ENCODE measurements at regions not wholly inside any gene's neighbourhood (a gene's known extent, or its start where the extent isn't known, plus 50 kb on each side); places are given as distances from the start of the nearest gene placed in this dataset.
"Not testable (repeated sequence)": the region's sequence is repeated elsewhere in the genome, so short reads cannot be mapped to it uniquely, and the experiment has no call there.

DNA sequence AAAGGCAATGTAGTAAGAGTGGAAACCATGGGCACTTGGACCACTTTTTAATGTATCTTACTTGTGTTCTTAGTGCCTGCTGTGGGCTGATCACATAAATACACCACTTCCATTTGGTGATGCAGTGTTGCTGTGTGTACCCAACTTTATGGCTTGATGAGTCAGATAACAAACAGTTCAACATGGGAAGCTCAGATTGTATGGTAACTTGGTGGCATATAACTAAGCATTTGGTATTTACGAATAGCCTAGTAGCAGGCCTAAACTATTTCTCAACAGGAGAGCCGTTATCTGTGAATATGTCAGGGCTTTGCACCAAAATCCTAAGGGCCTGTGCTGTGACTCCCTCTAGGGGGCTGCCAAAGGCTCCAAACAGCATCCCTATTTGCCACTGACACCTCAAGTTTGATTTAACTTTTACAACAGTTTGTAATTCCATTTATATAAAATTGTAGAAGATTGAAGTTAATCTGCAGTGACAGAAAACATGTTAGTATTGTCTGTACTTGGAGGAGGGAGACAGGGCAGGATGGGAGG, 640.4 kb upstream of the CADM2 start:
- H3K4me3 Mint-ChIP-seq: no peak overlapping the region
- DNase-seq: no peak
- H3K27ac Mint-ChIP-seq: no peak overlapping the region
- no peaks in the 10 kb centered on the region for H3K36me3 Mint-ChIP-seq
- H3K27me3 Mint-ChIP-seq (ENCODE audit: low read depth in 3 of 3): peaks cover 0 to 2% (median 0%) of the 10 kb centered on the region in 3 donors
- peaks cover 15 to 52% (median 30%) of the 10 kb centered on the region in 6 donors for H3K9me3 Mint-ChIP-seq
- no peaks in the 10 kb centered on the region for H3K4me1 Mint-ChIP-seq

DNA sequence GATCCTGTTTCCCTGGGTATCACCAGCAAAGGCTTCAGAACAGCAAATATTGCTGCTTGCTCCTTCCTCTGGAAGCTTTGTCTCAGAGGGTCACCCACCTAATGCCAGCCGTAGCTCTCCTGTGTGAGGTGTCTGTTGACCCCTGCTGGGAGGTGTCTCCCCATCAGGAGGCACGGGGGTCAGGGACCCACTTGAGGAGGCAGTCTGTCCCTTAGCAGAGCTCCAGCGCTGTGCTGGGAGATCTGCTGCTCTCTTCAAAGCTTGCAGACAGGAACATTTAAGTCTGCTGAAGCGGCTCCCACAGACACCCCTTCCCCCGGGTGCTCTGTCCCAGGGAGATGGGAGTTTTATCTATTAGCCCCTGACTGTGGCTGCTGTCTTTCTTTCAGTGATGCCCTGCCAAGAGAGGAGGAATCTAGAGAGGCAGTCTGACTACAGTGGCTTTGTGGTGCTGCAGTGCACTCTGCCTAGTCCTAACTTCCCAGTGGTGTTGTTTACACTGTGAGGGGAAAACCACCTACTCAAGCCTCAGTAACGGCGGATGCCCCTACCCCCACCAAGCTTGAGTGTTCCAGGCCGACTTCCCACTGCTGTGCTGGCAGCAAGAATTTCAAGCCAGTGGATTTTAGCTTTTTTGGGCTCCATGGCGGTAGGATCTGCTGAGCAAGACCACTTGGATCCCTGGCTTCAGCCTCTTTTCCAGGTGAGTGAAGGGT, 593.1 kb upstream of the CADM2 start:
- not testable (repeated sequence) for H3K4me3 Mint-ChIP-seq; H3K27ac Mint-ChIP-seq; H3K4me1 Mint-ChIP-seq; DNase-seq; H3K36me3 Mint-ChIP-seq; H3K27me3 Mint-ChIP-seq (ENCODE audit: low read depth in 3 of 3)
- H3K9me3 Mint-ChIP-seq: peaks cover 10 to 75% (median 50%) of the 10 kb centered on the region in 6 donors

Data from immature natural killer cell (primary cell).